HG03097 (cell line): ENCODE measurements at regions not wholly inside any gene's neighbourhood (a gene's known extent, or its start where the extent isn't known, plus 50 kb on each side); places are given as distances from the start of the nearest gene placed in this dataset.

Source experiments
- ATAC-seq: cut with Tn5 transposase; IDR thresholded peaks from one replicate; pipeline ENCODE4 v1.9.1; 2021; ENCODE audit not compliant: unreplicated experiment, low FRiP score

DNA sequence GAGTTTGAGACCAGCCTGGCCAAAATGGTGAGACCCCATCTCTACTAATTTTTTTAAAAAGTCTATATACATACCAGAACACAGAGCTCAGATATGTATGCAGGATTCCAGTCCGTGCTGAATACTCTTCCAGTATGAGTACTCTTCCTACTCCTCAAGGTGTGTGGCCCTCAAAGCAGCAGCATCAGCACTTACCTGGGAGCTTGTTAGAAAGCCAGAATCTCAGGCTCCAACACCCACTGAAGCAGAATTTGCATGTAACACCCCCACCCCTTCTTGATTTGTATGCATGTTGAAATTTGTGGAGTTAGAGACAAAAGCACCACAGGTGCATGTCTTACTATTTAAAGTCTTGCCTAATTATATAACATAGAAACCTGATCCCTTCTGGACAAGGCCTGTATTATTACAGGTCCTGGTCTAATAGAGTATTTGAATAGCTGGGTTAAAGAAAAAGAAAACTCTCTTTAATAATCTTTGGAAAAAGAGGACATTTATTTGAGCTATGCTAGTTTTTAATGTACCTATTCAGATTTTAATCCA is 50.3 kb upstream of the NFE2L2 start:
- no peak for ATAC-seq

DNA sequence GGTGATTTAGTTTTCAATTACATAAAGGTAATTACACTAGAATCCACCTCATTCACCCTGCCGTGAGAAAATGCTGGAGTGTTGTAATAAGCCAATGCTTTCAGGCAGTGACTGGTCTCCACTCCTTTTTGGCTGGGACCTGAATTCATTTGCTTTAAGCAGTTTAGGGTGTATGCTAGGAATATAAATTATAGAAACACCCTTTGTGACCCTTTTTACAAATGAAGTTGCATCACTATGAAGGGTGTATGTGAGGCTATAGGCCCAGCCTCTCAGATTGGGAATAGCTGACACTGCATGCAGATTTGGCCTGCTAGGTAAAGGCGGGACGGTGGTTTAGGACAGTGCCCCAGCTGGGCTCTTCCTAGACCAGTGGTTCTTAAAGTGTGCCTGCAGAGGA is 50.8 kb upstream of the NFE2L2 start:
- ATAC-seq: no peak

DNA sequence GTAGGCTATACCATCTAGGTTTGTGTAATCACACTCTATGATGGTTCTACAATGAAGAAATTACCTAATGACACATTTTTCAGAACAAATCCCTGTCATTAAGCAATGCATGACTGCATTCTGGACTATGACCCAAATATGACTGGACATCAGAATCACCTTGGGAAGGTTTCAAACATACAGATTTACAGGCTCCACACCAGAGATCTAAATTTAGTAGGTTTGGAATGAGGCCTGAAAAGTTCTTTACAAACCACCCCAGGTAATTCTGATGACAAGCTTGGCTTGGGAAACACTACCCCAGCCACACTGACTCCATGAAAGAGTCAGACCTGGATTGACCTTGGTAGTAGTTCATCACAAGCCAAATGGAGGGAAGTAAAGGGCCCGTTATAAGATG is 52.2 kb upstream of the NFE2L2 start:
- no peak for ATAC-seq

DNA sequence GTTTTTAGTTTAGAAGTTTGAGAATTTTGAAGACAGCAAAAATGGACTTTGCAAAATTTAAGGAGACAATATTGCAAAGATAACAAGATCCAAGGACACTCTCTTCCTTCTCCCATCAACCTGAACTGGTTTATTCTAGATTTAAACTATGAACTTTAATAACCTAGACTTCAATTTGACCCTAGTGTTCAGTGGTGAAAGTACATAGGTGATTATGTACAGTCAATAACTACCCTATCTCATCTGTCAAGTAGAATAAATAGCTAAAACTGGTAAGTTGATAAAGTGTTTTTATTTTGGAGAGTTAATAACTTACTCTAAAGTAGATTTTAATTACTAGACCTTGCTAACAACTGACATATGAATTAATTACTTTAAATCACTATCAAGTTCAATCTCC is 52.9 kb upstream of the NFE2L2 start:
- no peak for ATAC-seq

DNA sequence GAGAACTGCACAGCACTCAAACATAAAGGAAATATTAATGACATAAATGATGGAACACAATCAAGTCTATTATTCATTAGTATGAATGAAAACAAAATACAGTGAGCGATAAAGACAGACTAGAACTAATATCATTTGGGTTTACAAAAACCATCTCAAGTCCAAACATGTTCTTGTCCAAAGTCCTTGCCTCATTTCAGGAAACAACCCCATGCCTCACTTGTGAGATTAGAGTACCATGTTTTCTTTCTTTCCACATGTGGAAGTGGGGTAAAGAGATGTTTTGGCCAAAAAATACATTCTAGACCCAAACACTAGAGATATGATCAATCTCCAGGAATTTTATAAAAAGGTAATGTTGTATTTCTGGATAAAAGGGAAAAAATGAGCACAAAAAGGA is 53.3 kb upstream of the NFE2L2 start:
- ATAC-seq: no peak

DNA sequence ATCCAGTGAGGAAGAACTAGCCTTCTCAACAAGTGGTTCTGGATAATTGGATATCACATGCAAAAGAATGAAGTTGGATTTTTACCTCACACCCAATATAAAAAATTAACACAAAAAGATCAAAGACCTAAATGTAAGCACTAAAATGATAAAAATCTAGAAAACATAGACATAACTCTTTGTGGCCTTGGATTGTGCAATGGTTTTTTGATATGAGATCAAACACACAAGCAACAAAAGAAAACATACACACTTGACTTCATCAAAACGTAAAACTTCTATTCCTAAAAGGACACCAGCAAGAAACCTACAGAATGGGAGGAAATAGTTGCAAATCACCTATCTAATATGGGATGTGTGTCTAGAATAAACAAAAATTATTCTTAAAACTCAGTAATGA is 54.1 kb upstream of the NFE2L2 start:
- ATAC-seq: no peak

DNA sequence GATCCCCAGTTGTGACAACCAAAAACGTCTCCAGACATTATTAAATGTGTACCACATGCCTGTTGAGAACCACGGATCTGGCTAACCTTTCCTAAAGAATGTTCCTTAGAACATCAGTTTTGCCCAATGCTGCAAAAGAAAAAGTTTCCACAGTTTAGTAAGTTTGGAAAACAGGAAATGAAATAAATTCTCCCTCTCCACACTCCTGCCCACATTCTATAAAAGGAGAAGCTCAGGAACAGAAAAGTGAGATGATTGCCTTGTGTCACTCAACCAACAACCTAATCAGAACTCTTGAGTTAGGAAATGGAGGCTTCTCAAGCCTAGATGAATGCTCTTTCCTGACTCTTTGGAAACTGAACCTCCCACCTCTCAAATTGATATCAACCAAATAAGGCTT is 56.1 kb upstream of the NFE2L2 start:
- no peak for ATAC-seq

DNA sequence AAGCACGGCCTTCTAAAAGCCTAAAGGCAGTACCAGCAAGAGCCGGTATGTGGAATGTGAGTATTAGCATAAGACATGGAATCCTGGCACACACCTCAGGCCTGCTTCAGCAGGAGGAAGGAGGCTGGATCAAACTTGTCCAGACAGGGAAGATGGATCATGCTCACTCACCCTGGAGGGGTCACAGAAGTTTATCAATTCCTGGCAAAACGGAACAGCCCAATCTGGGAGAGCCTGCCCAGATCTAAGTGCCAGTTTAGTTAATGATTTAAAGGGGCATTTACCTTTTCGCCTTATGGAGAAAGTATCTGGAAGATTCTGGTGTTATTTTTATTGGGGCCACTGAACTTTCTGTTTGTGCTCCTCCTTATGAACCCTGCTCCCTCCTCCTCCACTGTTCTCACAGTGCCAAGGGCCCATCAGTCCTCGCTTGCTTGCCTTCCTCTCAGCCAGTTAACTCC is 58.3 kb upstream of the NFE2L2 start:
- no peak for ATAC-seq

DNA sequence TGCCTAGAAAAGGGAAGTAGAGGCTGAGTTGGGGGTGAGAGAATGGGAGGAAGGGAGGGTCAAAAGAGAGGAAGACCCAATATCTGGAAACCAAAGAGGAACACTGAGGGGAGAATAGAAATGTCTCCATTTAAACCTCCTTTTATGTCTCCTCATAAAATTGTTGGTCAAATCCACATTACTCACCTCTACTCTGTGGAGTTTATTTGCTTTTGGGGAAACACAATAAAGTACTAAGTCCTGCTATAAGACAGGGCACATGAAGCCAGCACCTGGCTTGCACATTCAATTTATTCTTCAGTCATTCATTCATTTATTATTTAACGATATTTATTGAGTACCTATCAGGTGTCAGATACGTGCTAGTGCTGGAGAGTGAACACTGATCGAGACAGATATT is 60.3 kb upstream of the NFE2L2 start:
- no peak for ATAC-seq

DNA sequence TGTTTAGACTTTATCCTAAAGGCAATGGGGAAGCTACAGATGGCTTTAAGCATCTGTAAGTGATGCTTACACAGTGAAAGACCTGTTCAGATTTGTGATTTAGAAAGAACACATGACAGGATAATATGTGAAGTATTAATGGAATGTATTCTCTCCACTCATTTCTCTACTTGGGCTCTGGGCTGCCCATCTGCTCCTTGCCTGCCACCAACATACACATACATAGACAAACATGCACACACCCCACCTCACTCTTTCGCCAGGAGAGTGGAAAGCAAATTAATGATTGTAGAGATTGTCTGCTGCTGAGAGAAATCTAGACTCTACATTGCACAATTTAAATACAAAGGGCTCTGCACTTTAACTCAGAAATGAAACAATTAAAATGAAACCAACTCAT is 61.0 kb upstream of the NFE2L2 start:
- no peak for ATAC-seq

DNA sequence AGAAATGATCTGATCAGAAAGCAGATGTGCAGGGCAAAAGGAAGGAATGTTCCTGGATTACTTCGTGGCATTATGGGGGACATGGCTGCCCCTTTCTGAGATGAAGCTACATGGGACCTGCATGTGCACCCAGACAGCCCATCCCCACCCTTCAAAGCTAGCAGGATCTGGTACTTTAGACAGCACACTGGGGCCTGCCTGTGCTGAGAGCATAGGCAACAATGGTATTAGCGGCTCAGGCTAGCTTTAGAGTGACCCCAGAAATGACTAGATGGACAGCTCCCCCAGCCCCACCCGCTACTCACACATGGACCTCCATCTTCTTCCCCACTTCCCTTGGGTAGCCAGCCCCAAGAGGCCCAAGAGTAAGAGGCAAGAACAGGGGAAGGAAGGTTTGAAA is 61.5 kb upstream of the NFE2L2 start:
- no peak for ATAC-seq

DNA sequence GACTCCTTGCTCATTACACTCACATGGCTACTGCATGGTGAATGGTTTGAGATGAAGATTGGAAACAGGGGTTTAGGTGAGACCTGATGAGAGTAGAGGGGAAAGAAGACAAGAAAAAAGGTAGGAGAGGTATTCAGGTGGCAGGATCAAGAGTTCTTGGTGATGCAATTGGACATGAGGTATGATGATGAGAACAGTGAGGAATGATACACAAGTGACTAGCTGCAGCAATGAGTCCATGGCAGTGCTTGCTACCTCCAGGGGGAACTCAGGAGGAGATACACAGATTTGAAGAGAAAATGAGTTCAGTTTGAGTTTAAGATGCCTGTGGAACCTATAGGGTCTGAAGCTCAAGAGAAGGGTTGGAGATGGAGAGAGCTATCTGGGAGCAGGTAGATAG is 62.1 kb upstream of the NFE2L2 start:
- ATAC-seq: no peak

DNA sequence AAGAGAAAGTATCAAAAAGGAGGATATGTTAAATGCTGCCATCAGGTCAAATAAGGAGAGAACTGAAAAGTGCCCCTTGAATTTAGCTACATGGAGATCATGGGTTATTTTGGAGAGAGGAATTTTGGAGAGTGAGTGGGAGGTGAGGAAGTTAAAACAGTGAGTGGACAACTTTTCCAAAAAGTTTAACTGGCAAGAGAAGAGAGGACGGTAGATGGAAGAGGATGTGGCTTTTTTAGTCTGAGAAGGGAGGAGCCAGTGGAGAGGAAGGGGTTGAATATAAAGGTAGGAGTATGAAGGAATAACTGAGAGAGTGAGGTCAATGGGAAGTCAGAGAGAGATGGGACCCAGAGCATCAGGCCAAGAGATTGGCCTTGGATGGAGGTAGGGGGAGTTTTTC is 62.5 kb upstream of the NFE2L2 start:
- ATAC-seq: no peak

DNA sequence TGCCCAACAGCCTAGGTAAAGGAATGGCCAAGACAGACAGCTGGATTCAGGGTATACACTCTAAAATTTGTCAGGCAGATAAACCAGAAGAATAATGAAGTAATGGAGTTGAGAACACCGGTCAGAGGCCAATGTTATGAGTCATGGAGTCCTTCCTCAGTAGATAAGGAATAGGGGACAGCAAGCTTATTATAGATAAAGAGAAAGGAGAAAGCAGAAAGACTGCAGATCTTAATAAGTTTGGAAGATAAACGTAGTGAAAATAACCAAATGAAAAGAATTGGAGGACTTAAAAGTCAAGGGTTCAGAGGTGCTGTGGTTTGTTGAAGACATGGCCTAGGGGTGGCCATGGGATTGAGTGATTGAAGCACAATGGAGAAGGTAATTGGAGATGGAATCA is 63.5 kb upstream of the NFE2L2 start:
- ATAC-seq: no peak

DNA sequence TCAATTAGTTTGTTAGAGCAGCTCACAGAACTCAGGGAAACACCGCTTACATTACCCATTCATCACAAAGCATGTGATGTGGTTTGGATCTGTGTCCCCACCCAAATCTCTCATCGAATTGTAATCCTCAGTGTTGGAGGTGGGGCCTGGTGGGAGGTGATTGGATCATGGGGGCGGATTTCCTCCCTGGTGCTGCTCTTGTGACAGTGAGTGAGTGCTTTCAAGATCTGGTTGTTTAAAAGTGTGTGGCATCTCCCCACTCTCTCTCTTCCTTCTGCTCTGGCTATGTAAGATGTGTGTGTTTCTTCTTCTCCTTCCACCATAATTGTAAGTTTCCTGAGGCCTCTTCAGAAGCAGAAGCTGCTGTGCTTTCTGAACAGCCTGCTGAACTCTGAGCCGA is 63.5 kb upstream of the AGPS start:
- ATAC-seq: no peak

DNA sequence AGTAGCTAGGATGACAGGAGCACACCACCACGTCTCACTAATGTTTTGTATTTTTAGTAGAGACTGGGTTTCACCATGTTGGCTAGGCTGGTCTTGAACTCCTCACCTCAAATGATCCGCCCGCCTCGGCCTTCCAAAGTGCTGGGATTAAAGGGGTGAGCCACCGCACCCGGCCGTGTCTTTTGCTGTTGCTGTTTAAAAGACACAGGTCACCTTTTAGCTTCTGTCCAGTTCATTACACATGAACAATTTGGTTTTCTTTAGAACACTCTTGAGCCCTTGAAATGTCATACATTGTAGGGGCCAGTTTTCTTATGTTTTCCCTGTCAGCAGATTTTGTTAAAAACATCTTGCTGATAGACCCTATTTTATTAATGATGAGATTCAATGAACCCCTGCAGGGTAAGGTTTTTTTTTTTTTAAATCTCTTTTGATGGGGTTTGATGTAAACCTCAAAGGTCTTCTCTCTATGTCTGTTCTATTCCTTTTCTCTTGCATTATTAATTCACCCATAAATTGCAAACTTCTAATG is 61.0 kb upstream of the AGPS start:
- no peak for ATAC-seq

DNA sequence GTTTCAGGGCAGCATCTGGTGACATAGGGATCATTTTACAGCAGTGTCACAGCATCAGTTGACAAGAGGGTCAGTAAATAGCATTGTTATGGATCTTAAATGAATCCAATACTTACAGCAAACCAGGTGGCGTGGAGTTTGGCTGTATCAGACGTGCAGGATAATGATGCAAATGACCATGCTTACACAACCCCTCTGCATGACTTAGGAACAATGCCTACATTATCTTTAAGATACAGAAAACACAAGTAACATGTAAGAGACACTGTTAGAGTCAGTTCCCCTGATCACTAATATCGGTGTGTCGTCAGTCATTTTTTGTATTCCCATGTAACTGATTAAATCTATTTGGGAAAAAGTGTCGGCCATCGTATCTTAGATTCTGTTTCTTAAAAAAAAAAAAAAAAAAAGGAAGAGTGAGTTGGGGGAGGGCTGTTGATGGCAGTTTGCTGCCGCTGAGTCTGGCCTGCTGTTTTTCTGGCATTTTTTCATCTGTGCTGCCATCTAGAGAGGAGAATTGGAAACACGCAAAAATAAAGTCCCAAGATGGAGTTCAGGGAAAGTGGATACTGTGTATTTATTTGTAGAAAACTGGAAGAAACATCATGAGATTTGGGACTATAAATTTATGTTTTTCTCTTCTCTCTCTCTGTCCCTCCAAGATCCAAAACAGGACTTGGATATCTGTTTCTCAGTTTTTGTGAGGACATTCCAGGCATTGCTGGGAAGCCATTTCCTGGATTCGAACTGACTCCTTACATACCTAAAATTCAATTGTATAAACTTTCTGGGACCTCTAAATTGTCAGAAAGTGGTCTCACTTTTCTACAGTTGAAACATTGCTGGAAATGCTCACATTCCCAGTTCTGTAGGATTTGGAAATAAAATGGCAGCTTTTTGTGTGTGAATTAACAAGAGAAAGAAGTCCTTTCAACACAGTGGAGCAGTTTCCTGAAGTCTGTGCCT is 60.3 kb upstream of the AGPS start:
- peak; percentile 70 for ATAC-seq

DNA sequence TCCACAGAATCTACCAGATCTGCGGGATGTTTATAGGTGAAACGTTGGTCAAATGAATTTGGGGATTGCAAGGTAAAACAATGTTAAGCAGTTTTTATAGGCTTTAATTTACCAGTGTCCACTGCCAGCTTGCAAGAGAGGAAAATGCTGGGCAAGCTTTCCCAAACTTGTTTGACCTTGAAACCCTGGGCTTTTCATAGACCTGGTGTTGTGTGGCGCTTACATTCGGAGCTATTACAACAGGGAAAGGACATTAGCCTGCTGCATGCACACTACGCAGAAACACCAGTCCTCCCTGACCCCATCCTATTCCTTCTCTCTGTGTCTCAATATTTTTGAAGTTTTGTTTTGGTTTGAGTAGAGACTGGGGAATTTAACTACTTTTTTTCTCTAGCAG is 59.6 kb upstream of the AGPS start:
- no peak for ATAC-seq

DNA sequence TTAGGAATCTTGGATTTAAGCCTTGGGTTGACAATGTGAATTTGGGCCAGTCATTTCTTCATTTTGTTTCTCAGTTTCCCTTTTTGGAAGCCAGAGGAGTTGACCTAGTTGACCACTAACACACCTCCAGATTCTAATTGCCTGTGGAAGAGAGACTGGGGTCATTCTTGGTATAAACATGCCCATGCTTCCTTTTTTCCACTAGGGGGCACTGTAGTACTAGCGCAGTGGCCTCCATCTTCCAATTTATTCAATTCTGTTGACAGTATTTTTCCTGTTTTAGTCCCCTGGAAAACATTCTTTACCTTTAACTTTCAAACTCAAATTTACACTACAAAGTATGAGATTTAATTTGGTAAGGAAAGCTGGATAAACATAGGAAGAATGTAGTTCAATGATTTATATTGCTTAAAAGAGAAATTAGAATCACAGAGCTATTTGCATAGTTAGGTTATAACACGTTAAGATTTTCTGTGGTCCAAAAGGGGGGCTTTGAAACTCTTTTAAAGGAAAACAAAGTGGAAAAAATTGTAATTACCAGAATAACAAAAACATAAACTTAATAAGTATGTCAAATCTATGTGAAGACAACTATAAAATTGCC is 57.5 kb upstream of the AGPS start:
- no peak for ATAC-seq

DNA sequence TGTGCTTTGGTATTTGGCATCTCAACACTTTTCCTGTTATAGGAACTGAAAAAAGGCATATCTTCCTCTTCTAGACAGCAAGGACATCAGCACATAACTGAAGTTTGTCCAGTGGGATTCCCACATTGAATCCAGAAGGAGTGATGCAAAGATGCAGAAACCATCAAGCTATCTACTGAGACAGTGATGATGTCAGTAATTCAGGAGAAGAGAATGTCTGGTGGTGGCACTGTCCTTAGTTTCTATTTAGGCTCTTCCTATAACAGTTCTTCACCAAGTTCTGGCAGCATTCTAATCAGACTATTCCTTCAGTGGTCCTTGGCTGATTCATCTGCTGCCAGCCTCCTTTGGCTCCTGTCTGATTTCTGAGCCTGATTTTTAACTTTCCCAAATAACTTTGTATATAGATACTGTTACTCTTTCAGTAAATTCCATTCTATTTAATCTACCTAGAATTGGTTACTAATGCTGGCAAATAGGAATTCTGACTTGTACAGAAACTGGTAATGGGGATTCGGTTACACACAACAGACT is 56.6 kb upstream of the AGPS start:
- ATAC-seq: no peak

DNA sequence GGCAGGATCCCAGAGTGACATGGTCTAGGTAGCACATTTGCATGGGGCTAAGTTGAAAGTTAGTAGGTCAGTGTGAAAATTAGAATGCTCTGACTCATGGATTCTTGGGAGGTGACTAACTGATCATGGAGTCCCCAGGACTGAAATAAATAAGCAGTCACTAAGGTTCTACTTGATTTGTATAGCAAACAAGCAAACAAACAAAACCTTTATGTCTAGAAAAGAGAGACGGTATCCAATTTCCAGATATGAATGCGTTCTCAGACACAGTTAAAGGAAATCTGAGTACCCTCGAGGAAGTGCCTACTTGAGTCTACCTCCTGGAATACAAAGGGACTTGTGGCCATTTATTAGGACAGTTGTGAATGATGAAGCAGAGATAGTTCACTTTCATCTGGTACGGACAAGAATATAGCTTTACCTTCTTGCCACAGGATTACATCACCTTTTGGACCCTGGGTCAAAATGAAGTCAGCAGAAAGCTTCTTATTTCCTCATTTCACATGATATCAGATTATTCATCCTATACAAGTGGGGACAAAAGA is 54.3 kb upstream of the AGPS start:
- ATAC-seq: no peak
